ENCODE measurements at regions not wholly inside any gene's neighbourhood (a gene's known extent, or its start where the extent isn't known, plus 50 kb on each side); places are given as distances from the start of the nearest gene placed in this dataset.

GRCh38 chr17:54015734-54016133 lies 193.0 kb downstream of the KIF2B start:
- TF ChIP-seq, protein P1, sequence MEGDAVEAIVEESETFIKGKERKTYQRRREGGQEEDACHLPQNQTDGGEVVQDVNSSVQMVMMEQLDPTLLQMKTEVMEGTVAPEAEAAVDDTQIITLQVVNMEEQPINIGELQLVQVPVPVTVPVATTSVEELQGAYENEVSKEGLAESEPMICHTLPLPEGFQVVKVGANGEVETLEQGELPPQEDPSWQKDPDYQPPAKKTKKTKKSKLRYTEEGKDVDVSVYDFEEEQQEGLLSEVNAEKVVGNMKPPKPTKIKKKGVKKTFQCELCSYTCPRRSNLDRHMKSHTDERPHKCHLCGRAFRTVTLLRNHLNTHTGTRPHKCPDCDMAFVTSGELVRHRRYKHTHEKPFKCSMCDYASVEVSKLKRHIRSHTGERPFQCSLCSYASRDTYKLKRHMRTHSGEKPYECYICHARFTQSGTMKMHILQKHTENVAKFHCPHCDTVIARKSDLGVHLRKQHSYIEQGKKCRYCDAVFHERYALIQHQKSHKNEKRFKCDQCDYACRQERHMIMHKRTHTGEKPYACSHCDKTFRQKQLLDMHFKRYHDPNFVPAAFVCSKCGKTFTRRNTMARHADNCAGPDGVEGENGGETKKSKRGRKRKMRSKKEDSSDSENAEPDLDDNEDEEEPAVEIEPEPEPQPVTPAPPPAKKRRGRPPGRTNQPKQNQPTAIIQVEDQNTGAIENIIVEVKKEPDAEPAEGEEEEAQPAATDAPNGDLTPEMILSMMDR (IDR thresholded peaks at IDR 0.05) = no peak
- no peak for TF ChIP-seq POLR2AphosphoS5 (IDR thresholded peaks at IDR 0.05)
- TF ChIP-seq POLR2A (IDR thresholded peaks at IDR 0.05) = no peak
- H3K4me3 ChIP-seq = no peak overlapping the region

DNA sequence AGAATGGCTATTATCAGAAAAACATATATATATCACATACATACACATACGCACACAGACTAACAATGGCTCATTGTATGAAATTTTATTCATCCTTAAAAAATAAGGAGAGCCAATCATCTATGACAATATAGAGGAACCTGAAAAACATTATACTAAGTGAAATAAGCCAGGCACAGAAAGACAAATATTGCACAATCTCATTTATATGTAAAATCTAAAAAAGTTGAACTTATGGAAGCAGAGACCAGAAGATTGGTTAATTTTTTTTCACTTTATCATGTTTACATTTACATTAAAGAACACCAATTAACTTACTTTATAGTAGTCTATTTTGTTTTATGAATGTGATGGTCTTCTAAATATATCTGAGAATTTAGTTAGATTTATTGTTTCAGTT lies 198.7 kb downstream of the KIF2B start:
- TF ChIP-seq, protein P1 (IDR thresholded peaks at IDR 0.05) = no peak
- TF ChIP-seq POLR2AphosphoS5 (IDR thresholded peaks at IDR 0.05) = no peak
- TF ChIP-seq POLR2A (IDR thresholded peaks at IDR 0.05) = no peak
- DNase-seq (ENCODE audit: low spot score in 2 of 2) = no peak
- H3K27me3 ChIP-seq = no peaks in the 10 kb centered on the region
- intact Hi-C loops (cut with DNase I; ENCODE audit: low total_unique reads) = no loop called here
- no peak overlapping the region for H3K27ac ChIP-seq
- no peak overlapping the region for H3K4me3 ChIP-seq
- peaks cover 0 to 10% of the 10 kb centered on the region in 2 donors for H3K9me3 ChIP-seq
- H3K36me3 ChIP-seq = no peaks in the 10 kb centered on the region
- H3K4me1 ChIP-seq = no peaks in the 10 kb centered on the region

More at GRCh38 chr17:54015734-54016133, 193.0 kb downstream of the KIF2B start:
- Histone ChIP-seq H3K9me3 (peaks cover 0 to 6% of the 10 kb centered on the region in 2 donors), H3K27ac (no peak overlapping the region), H3K4me1 (no peaks in the 10 kb centered on the region), H3K27me3 (no peaks in the 10 kb centered on the region), H3K36me3 (no peaks in the 10 kb centered on the region)
- DNase-seq (ENCODE audit: low spot score in 2 of 2) = no peak
- intact Hi-C loops (cut with DNase I; ENCODE audit: low total_unique reads) = loop anchor here (5.0 kb wide), 1 partner anchor 198 kb away; no protein-coding TSS in a partner anchor

DNA sequence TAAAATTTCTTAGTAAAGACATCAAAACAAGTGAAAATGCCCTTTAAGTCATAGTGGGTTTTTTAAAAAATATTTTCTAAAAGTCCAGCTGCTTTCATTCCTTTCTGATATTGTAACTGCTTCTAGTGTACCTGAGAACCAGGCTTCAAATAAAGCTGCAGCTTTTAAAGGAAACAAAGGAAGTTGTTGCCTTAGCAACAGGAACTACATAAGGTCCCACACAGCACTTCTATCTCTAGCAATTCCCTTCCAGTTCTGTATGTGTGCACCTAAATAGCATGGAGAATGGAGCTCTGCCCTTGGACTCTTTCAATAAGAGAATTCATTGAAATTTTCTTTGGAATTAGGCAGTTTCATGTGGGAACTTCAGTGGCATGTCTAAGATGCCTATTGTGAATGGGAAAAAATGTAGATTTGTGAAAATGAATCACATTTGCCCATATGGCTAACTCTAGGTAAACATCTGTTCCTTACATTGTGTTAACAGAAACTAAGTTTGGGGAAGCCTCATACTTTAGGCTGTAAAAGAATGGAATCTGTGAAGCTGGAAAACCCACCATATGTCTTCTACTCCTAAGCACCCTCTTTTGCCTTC lies 206.4 kb downstream of the KIF2B start:
- Histone ChIP-seq H3K4me3 (no peak overlapping the region), H3K9me3 (peaks cover 3 to 4% of the 10 kb centered on the region in 2 donors), H3K36me3 (no peaks in the 10 kb centered on the region), H3K27me3 (no peaks in the 10 kb centered on the region), H3K4me1 (no peaks in the 10 kb centered on the region), H3K27ac (no peak overlapping the region)
- no peak for DNase-seq (ENCODE audit: low spot score in 2 of 2)
- TF ChIP-seq, protein P1 (IDR thresholded peaks at IDR 0.05) = no peak
- no peak for TF ChIP-seq POLR2A (IDR thresholded peaks at IDR 0.05)
- TF ChIP-seq POLR2AphosphoS5 (IDR thresholded peaks at IDR 0.05) = no peak
- intact Hi-C loops (cut with DNase I; ENCODE audit: low total_unique reads) = no loop called here

- H3K9me3 ChIP-seq = peaks cover 0 to 3% of the 10 kb centered on the region in 2 donors
- no peak for TF ChIP-seq POLR2A (IDR thresholded peaks at IDR 0.05)
- TF ChIP-seq POLR2AphosphoS5 (IDR thresholded peaks at IDR 0.05) = no peak
- TF ChIP-seq, protein P1 (IDR thresholded peaks at IDR 0.05) = no peak
- DNase-seq (ENCODE audit: low spot score in 2 of 2) = no peak
- H3K4me1 ChIP-seq = no peaks in the 10 kb centered on the region
- H3K4me3 ChIP-seq = no peak overlapping the region
- no peaks in the 10 kb centered on the region for H3K27me3 ChIP-seq
- no peak overlapping the region for H3K27ac ChIP-seq
- no peaks in the 10 kb centered on the region for H3K36me3 ChIP-seq
- intact Hi-C loops (cut with DNase I; ENCODE audit: low total_unique reads) = no loop called here
Observed at GRCh38 chr17:54029986-54030385, 207.3 kb downstream of the KIF2B start.

DNA sequence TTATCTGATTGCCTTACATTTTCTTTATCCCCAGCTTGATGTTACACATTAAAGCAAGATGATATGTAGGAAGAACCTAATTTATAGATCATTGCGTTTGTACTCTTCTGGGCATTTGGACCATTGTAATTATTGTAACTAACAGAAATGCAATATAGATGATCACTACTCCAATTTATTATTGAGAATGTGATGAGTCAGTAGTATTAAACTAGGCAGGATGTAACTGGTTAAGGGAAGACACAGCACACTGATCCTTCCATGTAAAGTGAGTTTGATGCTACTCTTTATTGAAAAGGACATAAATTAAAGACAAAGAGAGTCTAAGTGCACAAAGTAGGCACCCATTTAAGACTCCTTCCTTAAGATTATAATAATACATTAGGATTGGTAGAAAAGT lies 223.8 kb downstream of the KIF2B start:
- no peak for TF ChIP-seq POLR2AphosphoS5 (IDR thresholded peaks at IDR 0.05)
- no peak for TF ChIP-seq POLR2A (IDR thresholded peaks at IDR 0.05)
- TF ChIP-seq, protein P1 (IDR thresholded peaks at IDR 0.05) = no peak
- intact Hi-C loops (cut with DNase I; ENCODE audit: low total_unique reads) = loop anchor here (5.0 kb wide), 1 partner anchor 531 kb away; no protein-coding TSS in a partner anchor
- H3K36me3 ChIP-seq = no peaks in the 10 kb centered on the region

More for the DNA sequence above, 223.8 kb downstream of the KIF2B start:
- Histone ChIP-seq H3K27ac (no peak overlapping the region), H3K27me3 (no peaks in the 10 kb centered on the region), H3K9me3 (peaks cover 9 to 19% of the 10 kb centered on the region in 2 donors), H3K4me1 (no peaks in the 10 kb centered on the region), H3K4me3 (no peak overlapping the region)
- DNase-seq (ENCODE audit: low spot score in 2 of 2) = no peak
